ENCODE measurements at regions not wholly inside any gene's neighbourhood (a gene's known extent, or its start where the extent isn't known, plus 50 kb on each side); places are given as distances from the start of the nearest gene placed in this dataset.

DNA sequence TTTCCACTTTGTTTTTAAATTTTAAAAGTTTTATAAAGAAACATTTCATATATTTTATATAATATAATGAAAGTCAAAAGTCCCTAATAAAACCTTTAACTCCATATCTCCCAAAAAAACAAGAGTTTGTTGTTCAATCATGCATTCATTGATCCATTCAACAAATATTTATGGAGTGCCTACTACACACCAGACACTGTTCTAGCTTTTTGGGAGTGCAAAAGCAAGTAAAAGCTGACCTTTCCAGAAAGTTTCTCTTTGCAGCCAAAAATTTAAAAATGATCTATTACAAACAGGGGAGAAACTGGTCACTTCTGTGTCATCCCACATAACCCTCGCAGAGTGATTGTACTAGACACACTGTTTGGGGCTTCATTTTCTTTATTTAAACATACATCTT lies 740.0 kb upstream of the TBX3 start:
- Histone ChIP-seq H3K27ac (ENCODE audit: low read depth, low read length) (no peak overlapping the region), H3K79me2 (ENCODE audit: insufficient read depth, low read length) (no peaks in the 10 kb centered on the region), H4K20me1 (ENCODE audit: insufficient read depth) (no peaks in the 10 kb centered on the region), H3K9me2 (ENCODE audit: insufficient read depth) (no peaks in the 10 kb centered on the region; the same call in 1 of the 2 replicates), H3K9me3 (ENCODE audit: control insufficient read depth in 1 of 2, insufficient read depth in 1 of 2, low read depth in 1 of 2, low read length in 2 of 2) (no peaks in the 10 kb centered on the region), H3K36me3 (ENCODE audit: control insufficient read depth in 1 of 2, insufficient read depth in 2 of 2, low read length in 2 of 2) (no peaks in the 10 kb centered on the region), H3K9ac (ENCODE audit: low read length) (no peak overlapping the region), H3K4me3 (replicated peaks in 1 of 2; ENCODE audit: low read depth in 1 of 2, low read length in 2 of 2) (no peak overlapping the region), H2AFZ (ENCODE audit: low read depth, low read length, poor library complexity, severe bottlenecking) (no peak overlapping the region), H3K27me3 (ENCODE audit: insufficient read depth, low read length) (peaks cover 23% of the 10 kb centered on the region), H3K4me2 (ENCODE audit: low read length) (no peak overlapping the region), H3K4me1 (ENCODE audit: control insufficient read depth in 1 of 2, insufficient read depth in 2 of 2, low read length in 2 of 2) (no peaks in the 10 kb centered on the region)
- DNase-seq (ENCODE audit: low read depth, low spot score): no peak
- RAD21 ChIA-PET (ENCODE audit: low non-redundant PET in 1 of 2, low total read pairs in 2 of 2, uncharacterized antibody in 2 of 2, unreplicated experiment in 2 of 2): no interaction called here
- intact Hi-C loops (cut with micrococcal nuclease): no loop called here
- no peak for ATAC-seq
- TF ChIP-seq ELF1 (IDR thresholded peaks at IDR 0.05; ENCODE audit: borderline replicate concordance, low read depth) (no peak), CBX3 (IDR thresholded peaks at IDR 0.05; ENCODE audit: low read depth) (no peak), MAX (IDR thresholded peaks at IDR 0.05) (no peak), EZH2 (IDR thresholded peaks at IDR 0.05) (no peak), CEBPB (IDR thresholded peaks at IDR 0.05; ENCODE audit: low read depth) (no peak), ZBTB33 (IDR thresholded peaks at IDR 0.05; ENCODE audit: extremely low read depth, insufficient replicate concordance, low read length) (no peak), SRF (IDR thresholded peaks at IDR 0.05; ENCODE audit: low read depth) (no peak), JUND (IDR thresholded peaks at IDR 0.05) (no peak), YY1 (IDR thresholded peaks at IDR 0.05; ENCODE audit: extremely low read depth, insufficient replicate concordance, low read depth, low read length) (no peak), ZFX (IDR thresholded peaks at IDR 0.05) (no peak), ATF3 (IDR thresholded peaks at IDR 0.05) (no peak), FOSL1 (IDR thresholded peaks at IDR 0.05; ENCODE audit: low read depth) (no peak), ZNF274 (IDR thresholded peaks at IDR 0.05; ENCODE audit: low read depth, low read length) (no peak), POLR2A (IDR thresholded peaks at IDR 0.05; ENCODE audit: borderline replicate concordance, extremely low read depth, insufficient read depth, insufficient read length) (no peak), TCF7L2 (IDR thresholded peaks at IDR 0.05; ENCODE audit: borderline replicate concordance, extremely low read depth, insufficient read depth, insufficient read length) (no peak), CTCF (IDR thresholded peaks at IDR 0.05 in 2 of 3, conservative IDR thresholded peaks at IDR 0.05 in 1 of 3; ENCODE audit: borderline replicate concordance in 1 of 3, insufficient read depth in 1 of 3, low read depth in 2 of 3, low read length in 2 of 3) (no peak)
- POLR2A ChIA-PET: no interaction called here
- CTCF ChIA-PET: no interaction called here
- BruUV-seq (replicated peaks): no TSS peak

Data from HCT116 (cell line).